ENCODE measurements at regions not wholly inside any gene's neighbourhood (a gene's known extent, or its start where the extent isn't known, plus 50 kb on each side); places are given as distances from the start of the nearest gene placed in this dataset.

- no peak for DNase-seq
- H3K36me3 ChIP-seq (ENCODE audit: control insufficient read depth, insufficient read depth, low read length), result no peaks in the 10 kb centered on the region
- no peak overlapping the region for H3K4me3 ChIP-seq (ENCODE audit: low read length)
- no peaks in the 10 kb centered on the region for H3K4me1 ChIP-seq (ENCODE audit: control insufficient read depth, insufficient read depth, low read length)
- no peaks in the 10 kb centered on the region for H3K9me3 ChIP-seq (ENCODE audit: control insufficient read depth, low read depth, low read length)
- H3K27ac ChIP-seq (ENCODE audit: low read length), result no peak overlapping the region
- no peaks in the 10 kb centered on the region for H3K27me3 ChIP-seq (ENCODE audit: control insufficient read depth, insufficient read depth, low read length)
- WGBS (ENCODE audit: insufficient coverage, low lambda C conversion rate), result no CpG with 5 or more reads among the region's 2 CpGs
Measured at GRCh38 chr12:24705216-24705615, 243.7 kb downstream of the BCAT1 start.

- H3K27ac ChIP-seq (ENCODE audit: low read length), result no peak overlapping the region
Measured at GRCh38 chr12:24701343-24701742, 247.6 kb downstream of the BCAT1 start.

GRCh38 chr12:24698972-24699371 lies 249.9 kb downstream of the BCAT1 start:
- WGBS (ENCODE audit: insufficient coverage, low lambda C conversion rate), result no CpG with 5 or more reads among the region's 2 CpGs
- Histone ChIP-seq H3K9me3 (ENCODE audit: control insufficient read depth, low read depth, low read length) (no peaks in the 10 kb centered on the region), H3K4me1 (ENCODE audit: control insufficient read depth, insufficient read depth, low read length) (no peaks in the 10 kb centered on the region), H3K27ac (ENCODE audit: low read length) (no peak overlapping the region), H3K4me3 (ENCODE audit: low read length) (no peak overlapping the region), H3K36me3 (ENCODE audit: control insufficient read depth, insufficient read depth, low read length) (no peaks in the 10 kb centered on the region), H3K27me3 (ENCODE audit: control insufficient read depth, insufficient read depth, low read length) (no peaks in the 10 kb centered on the region)
- DNase-seq, result no peak

More at GRCh38 chr12:24701343-24701742, 247.6 kb downstream of the BCAT1 start:
- 82% methylated on average over 2 of the region's 3 CpGs for WGBS (ENCODE audit: insufficient coverage, low lambda C conversion rate)
- no peaks in the 10 kb centered on the region for H3K27me3 ChIP-seq (ENCODE audit: control insufficient read depth, insufficient read depth, low read length)
- H3K36me3 ChIP-seq (ENCODE audit: control insufficient read depth, insufficient read depth, low read length), result no peaks in the 10 kb centered on the region
- DNase-seq, result no peak
- no peaks in the 10 kb centered on the region for H3K4me1 ChIP-seq (ENCODE audit: control insufficient read depth, insufficient read depth, low read length)
- no peak overlapping the region for H3K4me3 ChIP-seq (ENCODE audit: low read length)
- H3K9me3 ChIP-seq (ENCODE audit: control insufficient read depth, low read depth, low read length), result no peaks in the 10 kb centered on the region

- Histone ChIP-seq H3K4me1 (ENCODE audit: control insufficient read depth, insufficient read depth, low read length) (no peaks in the 10 kb centered on the region), H3K9me3 (ENCODE audit: control insufficient read depth, low read depth, low read length) (no peaks in the 10 kb centered on the region), H3K27ac (ENCODE audit: low read length) (no peak overlapping the region), H3K27me3 (ENCODE audit: control insufficient read depth, insufficient read depth, low read length) (no peaks in the 10 kb centered on the region), H3K36me3 (ENCODE audit: control insufficient read depth, insufficient read depth, low read length) (no peaks in the 10 kb centered on the region), H3K4me3 (ENCODE audit: low read length) (no peak overlapping the region)
- DNase-seq, result no peak
- no CpG with 5 or more reads among the region's 2 CpGs for WGBS (ENCODE audit: insufficient coverage, low lambda C conversion rate)
Measured at GRCh38 chr12:24697769-24698168, 251.1 kb downstream of the BCAT1 start.

DNA sequence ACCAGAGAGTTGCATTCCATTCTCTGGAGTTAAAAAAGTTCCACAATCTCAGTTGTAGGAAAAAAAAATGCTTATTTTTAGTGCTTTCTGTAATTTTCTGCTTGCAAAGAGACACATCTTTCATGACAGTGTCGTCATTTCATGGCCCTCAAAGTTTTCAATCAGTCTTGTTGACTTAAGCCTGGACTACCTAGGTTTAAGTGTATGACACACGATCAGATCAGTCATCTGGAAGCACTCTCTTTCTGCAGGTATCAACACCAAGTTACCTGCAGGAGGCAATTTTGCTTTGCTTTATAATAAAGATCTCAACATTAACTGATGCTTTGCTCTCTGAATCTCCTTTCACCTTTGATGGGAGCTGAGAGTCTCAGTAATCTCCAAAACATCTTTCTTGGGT lies 251.6 kb downstream of the BCAT1 start:
- Histone ChIP-seq H3K27ac (ENCODE audit: low read length) (no peak overlapping the region), H3K27me3 (ENCODE audit: control insufficient read depth, insufficient read depth, low read length) (no peaks in the 10 kb centered on the region), H3K4me3 (ENCODE audit: low read length) (no peak overlapping the region), H3K36me3 (ENCODE audit: control insufficient read depth, insufficient read depth, low read length) (no peaks in the 10 kb centered on the region), H3K4me1 (ENCODE audit: control insufficient read depth, insufficient read depth, low read length) (no peaks in the 10 kb centered on the region), H3K9me3 (ENCODE audit: control insufficient read depth, low read depth, low read length) (no peaks in the 10 kb centered on the region)
- no CpG with 5 or more reads among the region's 2 CpGs for WGBS (ENCODE audit: insufficient coverage, low lambda C conversion rate)
- no peak for DNase-seq

DNA sequence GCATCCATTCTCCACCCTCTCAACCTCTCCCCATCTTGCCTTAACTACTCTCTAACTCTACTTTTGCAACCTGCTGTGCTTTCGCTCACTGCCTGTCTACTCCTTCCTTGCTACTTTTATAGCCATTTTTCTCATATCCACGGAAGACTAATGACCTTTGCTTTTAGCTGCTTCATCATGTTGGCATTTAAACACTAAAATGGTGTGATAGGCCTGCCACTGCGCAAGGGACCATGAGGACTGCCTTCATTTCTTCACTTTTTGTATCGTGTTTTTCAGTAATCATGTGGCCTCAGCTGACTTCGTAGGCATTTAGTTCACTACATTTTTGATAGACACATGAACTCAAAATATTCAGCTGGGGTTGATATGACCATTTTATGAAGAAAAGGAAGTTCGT lies 252.1 kb downstream of the BCAT1 start:
- H3K4me3 ChIP-seq (ENCODE audit: low read length), result no peak overlapping the region
- H3K4me1 ChIP-seq (ENCODE audit: control insufficient read depth, insufficient read depth, low read length), result no peaks in the 10 kb centered on the region
- 100% methylated on average over 1 of the region's 6 CpGs for WGBS (ENCODE audit: insufficient coverage, low lambda C conversion rate)
- no peak overlapping the region for H3K27ac ChIP-seq (ENCODE audit: low read length)
- no peaks in the 10 kb centered on the region for H3K36me3 ChIP-seq (ENCODE audit: control insufficient read depth, insufficient read depth, low read length)
- no peak for DNase-seq
- H3K9me3 ChIP-seq (ENCODE audit: control insufficient read depth, low read depth, low read length), result no peaks in the 10 kb centered on the region
- H3K27me3 ChIP-seq (ENCODE audit: control insufficient read depth, insufficient read depth, low read length), result no peaks in the 10 kb centered on the region

DNA sequence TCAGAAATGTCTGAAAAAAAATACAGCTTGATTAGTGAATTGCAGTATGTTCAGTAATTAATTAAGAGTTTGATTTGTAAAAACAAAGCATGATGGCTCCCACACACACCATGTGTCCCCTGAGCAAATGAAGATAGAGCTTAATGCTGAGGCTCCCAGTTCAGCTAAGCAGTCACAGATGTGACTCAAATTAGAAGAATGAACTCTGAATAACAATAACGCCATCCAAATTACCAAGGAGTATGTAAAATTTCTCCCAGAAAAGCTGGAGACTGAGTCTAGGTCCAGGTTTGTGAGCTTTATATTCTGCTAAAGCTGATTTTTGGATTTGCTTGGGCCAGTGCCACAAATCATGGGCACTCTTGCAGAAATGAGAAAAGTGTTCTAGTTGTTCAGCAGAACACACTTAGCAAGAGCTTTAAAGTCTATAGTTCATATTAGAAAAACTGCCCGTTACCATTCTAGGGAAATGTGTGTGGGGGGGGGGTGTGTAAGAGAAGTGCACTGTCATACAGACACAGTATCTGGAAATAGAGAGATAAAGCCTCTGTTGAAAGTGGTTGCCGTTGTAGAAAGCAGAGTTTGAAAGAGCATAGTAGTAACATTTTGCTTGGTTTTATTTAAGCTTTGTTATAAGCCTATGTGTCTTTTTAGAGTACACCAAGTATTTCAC lies 253.1 kb downstream of the BCAT1 start:
- 100% methylated on average over 1 of the region's 3 CpGs for WGBS (ENCODE audit: insufficient coverage, low lambda C conversion rate)
- H3K4me3 ChIP-seq (ENCODE audit: low read length), result no peak overlapping the region
- no peaks in the 10 kb centered on the region for H3K36me3 ChIP-seq (ENCODE audit: control insufficient read depth, insufficient read depth, low read length)
- no peaks in the 10 kb centered on the region for H3K4me1 ChIP-seq (ENCODE audit: control insufficient read depth, insufficient read depth, low read length)
- no peak for DNase-seq
- H3K27ac ChIP-seq (ENCODE audit: low read length), result no peak overlapping the region
- H3K9me3 ChIP-seq (ENCODE audit: control insufficient read depth, low read depth, low read length), result no peaks in the 10 kb centered on the region
- no peaks in the 10 kb centered on the region for H3K27me3 ChIP-seq (ENCODE audit: control insufficient read depth, insufficient read depth, low read length)

GRCh38 chr12:24695103-24695502 lies 253.8 kb downstream of the BCAT1 start:
- WGBS (ENCODE audit: insufficient coverage, low lambda C conversion rate), result 97% methylated on average over 3 of the region's 4 CpGs
- no peaks in the 10 kb centered on the region for H3K27me3 ChIP-seq (ENCODE audit: control insufficient read depth, insufficient read depth, low read length)

GRCh38 chr12:24688601-24689000 lies 260.3 kb downstream of the BCAT1 start:
- H3K9me3 ChIP-seq (ENCODE audit: control insufficient read depth, low read depth, low read length), result no peaks in the 10 kb centered on the region
- H3K27ac ChIP-seq (ENCODE audit: low read length), result no peak overlapping the region
- H3K4me3 ChIP-seq (ENCODE audit: low read length), result no peak overlapping the region
- H3K4me1 ChIP-seq (ENCODE audit: control insufficient read depth, insufficient read depth, low read length), result no peaks in the 10 kb centered on the region
- no CpG with 5 or more reads among the region's 6 CpGs for WGBS (ENCODE audit: insufficient coverage, low lambda C conversion rate)
- H3K27me3 ChIP-seq (ENCODE audit: control insufficient read depth, insufficient read depth, low read length), result no peaks in the 10 kb centered on the region
- no peak for DNase-seq
- no peaks in the 10 kb centered on the region for H3K36me3 ChIP-seq (ENCODE audit: control insufficient read depth, insufficient read depth, low read length)

More at GRCh38 chr12:24695103-24695502, 253.8 kb downstream of the BCAT1 start:
- no peak for DNase-seq
- Histone ChIP-seq H3K9me3 (ENCODE audit: control insufficient read depth, low read depth, low read length) (no peaks in the 10 kb centered on the region), H3K27ac (ENCODE audit: low read length) (no peak overlapping the region), H3K4me1 (ENCODE audit: control insufficient read depth, insufficient read depth, low read length) (no peaks in the 10 kb centered on the region), H3K4me3 (ENCODE audit: low read length) (no peak overlapping the region), H3K36me3 (ENCODE audit: control insufficient read depth, insufficient read depth, low read length) (no peaks in the 10 kb centered on the region)

- H3K27me3 ChIP-seq (ENCODE audit: control insufficient read depth, insufficient read depth, low read length), result no peaks in the 10 kb centered on the region
- H3K36me3 ChIP-seq (ENCODE audit: control insufficient read depth, insufficient read depth, low read length), result no peaks in the 10 kb centered on the region
- H3K27ac ChIP-seq (ENCODE audit: low read length), result no peak overlapping the region
- WGBS (ENCODE audit: insufficient coverage, low lambda C conversion rate), result no CpG with 5 or more reads among the region's 3 CpGs
- no peak overlapping the region for H3K4me3 ChIP-seq (ENCODE audit: low read length)
- no peak for DNase-seq
- H3K4me1 ChIP-seq (ENCODE audit: control insufficient read depth, insufficient read depth, low read length), result no peaks in the 10 kb centered on the region
- H3K9me3 ChIP-seq (ENCODE audit: control insufficient read depth, low read depth, low read length), result no peaks in the 10 kb centered on the region
Measured at GRCh38 chr12:24681570-24681969, 267.3 kb downstream of the BCAT1 start.

- WGBS (ENCODE audit: insufficient coverage, low lambda C conversion rate), result no CpG with 5 or more reads among the region's 3 CpGs
- Histone ChIP-seq H3K4me1 (ENCODE audit: control insufficient read depth, insufficient read depth, low read length) (no peaks in the 10 kb centered on the region), H3K27ac (ENCODE audit: low read length) (no peak overlapping the region), H3K27me3 (ENCODE audit: control insufficient read depth, insufficient read depth, low read length) (no peaks in the 10 kb centered on the region), H3K9me3 (ENCODE audit: control insufficient read depth, low read depth, low read length) (no peaks in the 10 kb centered on the region), H3K36me3 (ENCODE audit: control insufficient read depth, insufficient read depth, low read length) (no peaks in the 10 kb centered on the region), H3K4me3 (ENCODE audit: low read length) (no peak overlapping the region)
- DNase-seq, result peak; percentile 4 to 5
Measured at GRCh38 chr12:24679126-24679525, 269.8 kb downstream of the BCAT1 start.
